HepG2 (cell line): ENCODE measurements at regions not wholly inside any gene's neighbourhood (a gene's known extent, or its start where the extent isn't known, plus 50 kb on each side); places are given as distances from the start of the nearest gene placed in this dataset.

Experiments used
- DPF2 ChIP-seq: sonication (generic); formaldehyde crosslinking; IDR thresholded peaks from 2 replicates; pipeline ENCODE4 v1.4.0; 2020; ENCODE audit warnings: mild to moderate bottlenecking, low read depth, missing genetic modification reagents, borderline replicate concordance
- ELK4 ChIP-seq: sonication (generic); formaldehyde crosslinking; IDR thresholded peaks from 2 replicates; pipeline ENCODE4 v1.9.0; 2021; ENCODE audit warnings: missing genetic modification reagents, borderline replicate concordance
- EP300 ChIP-seq, 3 experiments: sonication (generic) in 1 of 3; formaldehyde crosslinking in 1 of 3; IDR thresholded peaks; 2 replicates each; pipeline versions ENCODE4 v1.5.1 to v1.6.1; 2011 to 2020; ENCODE audit warnings: low read depth in 2 of 3, low read length in 2 of 3, borderline replicate concordance in 1 of 3, improper control_type of control experiment in 1 of 3, mild to moderate bottlenecking in 1 of 3, missing genetic modification reagents in 1 of 3, moderate library complexity in 1 of 3
- FOSL2 ChIP-seq: sonication (generic); formaldehyde crosslinking; IDR thresholded peaks from 2 replicates; pipeline ENCODE4 v1.4.0; 2020; ENCODE audit warnings: missing genetic modification reagents
- MTA1 ChIP-seq: sonication (generic); formaldehyde crosslinking; IDR thresholded peaks from 2 replicates; pipeline ENCODE4 v1.4.0; 2020; ENCODE audit warnings: missing genetic modification reagents, mild to moderate bottlenecking, borderline replicate concordance
- NCOA2 ChIP-seq: sonication (generic); formaldehyde crosslinking; IDR thresholded peaks from 2 replicates; pipeline ENCODE4 v1.8.0; 2022; ENCODE audit warnings: inconsistent platforms
- NR2F6 ChIP-seq, 2 experiments: IDR thresholded peaks; 2 replicates each; pipeline ENCODE4 v1.6.1; 2016; ENCODE audit warnings: antibody characterized with exemption in 1 of 2, mild to moderate bottlenecking in 1 of 2
- PAXIP1 ChIP-seq: sonication (generic); formaldehyde crosslinking; conservative IDR thresholded peaks from 2 replicates; pipeline ENCODE4 v1.4.0; 2020; ENCODE audit warnings: mild to moderate bottlenecking, missing genetic modification reagents, moderate library complexity
- PHF21A ChIP-seq: sonication (generic); formaldehyde crosslinking; IDR thresholded peaks from 2 replicates; pipeline ENCODE4 v1.5.0; 2020; ENCODE audit warnings: mild to moderate bottlenecking, missing genetic modification reagents
- PPARG ChIP-seq: conservative IDR thresholded peaks from 2 replicates; pipeline ENCODE4 v1.6.1; 2016; ENCODE audit warnings: missing biosample characterization, missing genetic modification reagents
- SAP130 ChIP-seq: IDR thresholded peaks from 2 replicates; pipeline ENCODE4 v1.6.1; 2016; ENCODE audit warnings: low read depth
- SOX13 ChIP-seq, 3 experiments: fragments of 450-650 bp in 1 of 3; sonication (generic) in 1 of 3; formaldehyde crosslinking in 1 of 3; IDR thresholded peaks in 2 of 3; conservative IDR thresholded peaks in 1 of 3; 2 replicates each; pipeline versions ENCODE4 v1.5.0 to v1.6.1; 2016 to 2020; ENCODE audit warnings: antibody characterized with exemption in 1 of 3, mild to moderate bottlenecking in 1 of 3, missing compliant biosample characterization in 1 of 3, missing genetic modification reagents in 1 of 3, moderate library complexity in 1 of 3
- TBX2 ChIP-seq: sonication (generic); formaldehyde crosslinking; IDR thresholded peaks from 2 replicates; pipeline ENCODE4 v1.5.0; 2020; ENCODE audit warnings: missing genetic modification reagents, mild to moderate bottlenecking, borderline replicate concordance
- TCF7 ChIP-seq: sonication (generic); IDR thresholded peaks from 2 replicates; pipeline ENCODE4 v1.6.1; 2016; ENCODE audit warnings: antibody characterized with exemption, low read depth
- YEATS2 ChIP-seq: sonication (generic); formaldehyde crosslinking; IDR thresholded peaks from 2 replicates; pipeline ENCODE4 v1.4.0; 2020; ENCODE audit warnings: missing genetic modification reagents, borderline replicate concordance
- ZBTB33 ChIP-seq: sonication (generic); formaldehyde crosslinking; IDR thresholded peaks from 2 replicates; pipeline ENCODE4 v1.4.0; 2020; ENCODE audit warnings: missing genetic modification reagents
- ZBTB8A ChIP-seq: sonication (generic); formaldehyde crosslinking; IDR thresholded peaks from 2 replicates; pipeline ENCODE4 v1.4.0; 2020; ENCODE audit warnings: mild to moderate bottlenecking, low read depth, missing genetic modification reagents, borderline replicate concordance
- ZGPAT ChIP-seq: IDR thresholded peaks from 2 replicates; pipeline ENCODE4 v1.6.1; 2016; ENCODE audit warnings: mild to moderate bottlenecking
- ZNF431 ChIP-seq: sonication (generic); formaldehyde crosslinking; IDR thresholded peaks from 2 replicates; pipeline ENCODE4 v1.9.0; 2022; ENCODE audit warnings: missing genetic modification reagents, low read depth, mild to moderate bottlenecking, borderline replicate concordance
- ZNF816 ChIP-seq: sonication (generic); formaldehyde crosslinking; IDR thresholded peaks from 2 replicates; pipeline ENCODE4 v1.8.0; 2022; ENCODE audit warnings: missing genetic modification reagents, mild to moderate bottlenecking, borderline replicate concordance

- TF ChIP-seq SAP130 (CRISPR knock-in tag) (peak; percentile 46), PAXIP1 (peak; percentile 83), EP300 (IDR thresholded peaks at IDR 0.05; ENCODE audit: low read depth in 2 of 2, low read length in 2 of 2) (peak; percentile 46 to 91; a peak in 3 of 4 replicates), EP300 (CRISPR knock-in tag; IDR thresholded peaks at IDR 0.05; ENCODE audit: borderline replicate concordance) (peak; percentile 67; the same call in 1 of the 2 replicates), TCF7 (peak; percentile 51), YEATS2 (CRISPR knock-in tag) (no peak), SOX13 (IDR thresholded peaks at IDR 0.05) (peak; percentile 13; the same call in 1 of the 2 replicates), SOX13 (CRISPR knock-in tag; conservative IDR thresholded peaks at IDR 0.05 in 1 of 2, IDR thresholded peaks at IDR 0.05 in 1 of 2) (peak in 1 of 2 experiments; percentile 83; a peak in 2 of 4 replicates), MTA1 (CRISPR knock-in tag) (no peak), DPF2 (CRISPR knock-in tag) (peak; percentile 56; the same call in 1 of the 2 replicates), ZNF431 (CRISPR knock-in tag) (no peak), TBX2 (CRISPR knock-in tag) (peak; percentile 73), PPARG (peak; percentile 96), NCOA2 (CRISPR knock-in tag) (peak; percentile 89), ZNF816 (CRISPR knock-in tag) (no peak), FOSL2 (CRISPR knock-in tag) (peak; percentile 44; the same call in 1 of the 2 replicates), ZBTB8A (CRISPR knock-in tag) (peak; percentile 40; the same call in 1 of the 2 replicates), PHF21A (CRISPR knock-in tag) (peak; percentile 64; the same call in 1 of the 2 replicates), ZBTB33 (CRISPR knock-in tag) (0 out of 2 replicates have a peak, but pooled peaks have one; percentile 20), ELK4 (CRISPR knock-in tag) (no peak), NR2F6 (IDR thresholded peaks at IDR 0.05) (peak; percentile 63), NR2F6 (CRISPR knock-in tag; IDR thresholded peaks at IDR 0.05) (no peak; the same call in none of the 2 replicates), ZGPAT (CRISPR knock-in tag) (peak; percentile 43; the same call in 1 of the 2 replicates)
Measured at GRCh38 chr9:82586918-82587356, 476.0 kb downstream of the RASEF start (continued).
